Panc1 (cell line): ENCODE measurements at regions not wholly inside any gene's neighbourhood (a gene's known extent, or its start where the extent isn't known, plus 50 kb on each side); places are given as distances from the start of the nearest gene placed in this dataset.
"Not testable (repeated sequence)": the region's sequence is repeated elsewhere in the genome, so short reads cannot be mapped to it uniquely, and the experiment has no call there.

Experiments
- ATAC-seq: fragments of 200-7000 bp; cut with Tn5 transposase; 2 replicates; pipeline ENCODE4 v1.9.1; 2020; ENCODE audit warnings: mild to moderate bottlenecking, moderate library complexity
- BruUV-seq: library from RNA; stranded (reverse); fragments of 400-500 nt; replicated peaks from 2 replicates; lab custom pipeline; 2021; lab: Mats Ljungman, UMichigan
- CTCF ChIA-PET: fragments of 300-600 bp; sonication (Branson Sonifier 250); formaldehyde crosslinking; loops from one replicate; lab custom pipeline; 2022; ENCODE audit warnings: antibody characterized with exemption; lab: Charles Lee
- POLR2A ChIA-PET: fragments of 300-600 bp; sonication (Branson Sonifier 250); formaldehyde crosslinking; loops from one replicate; lab custom pipeline; 2022; ENCODE audit warnings: antibody characterized with exemption; lab: Charles Lee
- DNase-seq: peaks from one replicate; pipeline ENCODE4 v3.0.0-alpha.2; 2010; ENCODE audit warnings: low read depth, low spot score
- H3K27ac ChIP-seq: 2 replicates; pipeline ENCODE4 v1.5.1; 2011; ENCODE audit warnings: mild to moderate bottlenecking, low read length, inconsistent platforms
- H3K27me3 ChIP-seq: fragments of 200-500 bp; sonication (Bioruptor generic); 2 replicates; pipeline ENCODE4 v1.6.0; 2014; ENCODE audit warnings: low read length, inconsistent platforms; ENCODE audit not compliant: control insufficient read depth, insufficient read depth
- H3K36me3 ChIP-seq: fragments of 200-500 bp; sonication (Bioruptor generic); 2 replicates; pipeline ENCODE4 v1.5.1; 2014; ENCODE audit warnings: inconsistent platforms, mild to moderate bottlenecking, low read length, moderate library complexity; ENCODE audit not compliant: control insufficient read depth, insufficient read depth
- H3K4me1 ChIP-seq: 2 replicates; pipeline ENCODE4 v1.5.1; 2011; ENCODE audit warnings: inconsistent platforms, mild to moderate bottlenecking, low read length, moderate library complexity; ENCODE audit not compliant: control insufficient read depth, insufficient read depth
- H3K4me3 ChIP-seq, 2 experiments: 2 replicates each; pipeline ENCODE4 v1.5.1; 2011 to 2012; ENCODE audit warnings: low read depth in 2 of 2, low read length in 2 of 2, mild to moderate bottlenecking in 2 of 2, inconsistent platforms in 1 of 2, moderate library complexity in 1 of 2
- H3K9me3 ChIP-seq: fragments of 200-500 bp; sonication (Bioruptor generic); 2 replicates; pipeline ENCODE4 v1.5.1; 2014; ENCODE audit warnings: low read depth, mild to moderate bottlenecking, inconsistent platforms, low read length, moderate library complexity; ENCODE audit not compliant: control insufficient read depth, insufficient read depth
- POLR2AphosphoS5 ChIP-seq: IDR thresholded peaks from 2 replicates; pipeline ENCODE4 v1.6.1; 2012; ENCODE audit warnings: mild to moderate bottlenecking, low read depth, low read length, moderate library complexity
- REST ChIP-seq, 2 experiments: IDR thresholded peaks; 2 replicates each; pipeline ENCODE4 v1.6.1; 2011 to 2012; ENCODE audit warnings: low read depth in 2 of 2, control low read depth in 1 of 2, low read length in 1 of 2, mild to moderate bottlenecking in 1 of 2, moderate library complexity in 1 of 2; ENCODE audit not compliant: insufficient read depth in 1 of 2
- SIN3A ChIP-seq: IDR thresholded peaks from 2 replicates; pipeline ENCODE4 v1.6.1; 2012; ENCODE audit warnings: low read depth, mild to moderate bottlenecking, low read length, moderate library complexity, borderline replicate concordance; ENCODE audit not compliant: insufficient read depth
- TCF7L2 ChIP-seq: IDR thresholded peaks from 2 replicates; pipeline ENCODE4 v1.6.1; 2011; ENCODE audit warnings: mild to moderate bottlenecking, low read depth, low read length, inconsistent platforms
- in situ Hi-C: cut with HindIII; loops from 2 replicates; pipeline ENCODE4 v1.10.0; 2016; ENCODE audit warnings: low sequenced_read_pairs, low pct_unique_long_range_greater_than_20kb
- intact Hi-C: fragments of 100-400 bp; cut with micrococcal nuclease; formaldehyde crosslinking; loops from one replicate; pipeline ENCODE4 v1.10.0; 2022; ENCODE audit not compliant: unreplicated experiment
- TF ChIP-seq, protein P1 (sequence below): fragments of 450-650 bp; IDR thresholded peaks from 2 replicates; pipeline ENCODE4 v1.5.1; 2017; ENCODE audit warnings: mild to moderate bottlenecking

DNA sequence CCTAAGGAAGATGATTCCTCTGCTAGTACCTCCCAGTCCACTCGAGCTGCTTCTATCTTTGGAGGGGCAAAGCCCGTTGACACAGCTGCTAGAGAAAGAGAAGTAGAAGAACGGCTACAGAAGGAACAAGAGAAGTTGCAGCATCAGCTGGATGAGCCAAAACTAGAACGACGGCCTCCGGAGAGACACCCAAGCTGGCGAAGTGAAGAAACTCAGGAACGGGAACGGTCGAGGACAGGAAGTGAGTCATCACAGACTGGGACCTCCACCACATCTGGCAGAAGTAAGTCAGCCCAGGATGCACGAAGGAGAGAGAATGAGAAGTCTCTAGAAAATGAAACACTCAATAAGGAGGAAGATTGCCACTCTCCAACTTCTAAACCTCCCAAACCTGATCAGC lies 154.9 kb downstream of the HSD17B3 start:
- intact Hi-C loops, CTCF ChIA-PET, H3K27ac ChIP-seq, DNase-seq, H3K27me3 ChIP-seq, in situ Hi-C loops, H3K36me3 ChIP-seq, POLR2A ChIA-PET, BruUV-seq, H3K9me3 ChIP-seq, H3K4me3 ChIP-seq, H3K4me1 ChIP-seq, ATAC-seq: not testable (repeated sequence)

GRCh38 chr9:96141666-96142065 lies 160.3 kb downstream of the HSD17B3 start:
- no peaks in the 10 kb centered on the region for H3K36me3 ChIP-seq
- no peaks in the 10 kb centered on the region for H3K4me1 ChIP-seq
- DNase-seq (no peak), ATAC-seq (no peak)
- H3K27me3 ChIP-seq, result no peaks in the 10 kb centered on the region
- BruUV-seq, result no TSS peak
- no peak overlapping the region for H3K4me3 ChIP-seq
- intact Hi-C loops, result no loop called here
- POLR2A ChIA-PET, result no interaction called here
- CTCF ChIA-PET, result no interaction called here
- in situ Hi-C loops, result no loop called here
- TF ChIP-seq SIN3A (no peak), TCF7L2 (no peak), POLR2AphosphoS5 (no peak), REST (IDR thresholded peaks at IDR 0.05; ENCODE audit: insufficient read depth in 1 of 2, low read depth in 2 of 2, low read length in 1 of 2) (no peak)
- TF ChIP-seq, protein P1, sequence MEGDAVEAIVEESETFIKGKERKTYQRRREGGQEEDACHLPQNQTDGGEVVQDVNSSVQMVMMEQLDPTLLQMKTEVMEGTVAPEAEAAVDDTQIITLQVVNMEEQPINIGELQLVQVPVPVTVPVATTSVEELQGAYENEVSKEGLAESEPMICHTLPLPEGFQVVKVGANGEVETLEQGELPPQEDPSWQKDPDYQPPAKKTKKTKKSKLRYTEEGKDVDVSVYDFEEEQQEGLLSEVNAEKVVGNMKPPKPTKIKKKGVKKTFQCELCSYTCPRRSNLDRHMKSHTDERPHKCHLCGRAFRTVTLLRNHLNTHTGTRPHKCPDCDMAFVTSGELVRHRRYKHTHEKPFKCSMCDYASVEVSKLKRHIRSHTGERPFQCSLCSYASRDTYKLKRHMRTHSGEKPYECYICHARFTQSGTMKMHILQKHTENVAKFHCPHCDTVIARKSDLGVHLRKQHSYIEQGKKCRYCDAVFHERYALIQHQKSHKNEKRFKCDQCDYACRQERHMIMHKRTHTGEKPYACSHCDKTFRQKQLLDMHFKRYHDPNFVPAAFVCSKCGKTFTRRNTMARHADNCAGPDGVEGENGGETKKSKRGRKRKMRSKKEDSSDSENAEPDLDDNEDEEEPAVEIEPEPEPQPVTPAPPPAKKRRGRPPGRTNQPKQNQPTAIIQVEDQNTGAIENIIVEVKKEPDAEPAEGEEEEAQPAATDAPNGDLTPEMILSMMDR, result no peak
- H3K27ac ChIP-seq, result no peak overlapping the region
- H3K9me3 ChIP-seq, result no peaks in the 10 kb centered on the region

- H3K27ac ChIP-seq, result no peak overlapping the region
- in situ Hi-C loops (no loop called here), intact Hi-C loops (no loop called here)
- ATAC-seq, result no peak
- H3K4me3 ChIP-seq, result no peak overlapping the region
- no peaks in the 10 kb centered on the region for H3K27me3 ChIP-seq
- no peak for DNase-seq
- POLR2A ChIA-PET, result no interaction called here
- no peaks in the 10 kb centered on the region for H3K36me3 ChIP-seq
- H3K4me1 ChIP-seq, result no peaks in the 10 kb centered on the region
- H3K9me3 ChIP-seq, result no peaks in the 10 kb centered on the region
- BruUV-seq, result no TSS peak
- CTCF ChIA-PET, result no interaction called here
- TF ChIP-seq POLR2AphosphoS5 (no peak), SIN3A (no peak), TCF7L2 (no peak)
Observed at GRCh38 chr9:96141128-96141474, 160.9 kb downstream of the HSD17B3 start.
